GM12875 (cell line): ENCODE measurements at regions not wholly inside any gene's neighbourhood (a gene's known extent, or its start where the extent isn't known, plus 50 kb on each side); places are given as distances from the start of the nearest gene placed in this dataset.

Source experiments
- H3K4me3 ChIP-seq: one replicate; pipeline ENCODE4 v1.5.1; 2011; ENCODE audit warnings: low read depth, low read length, control low read depth
- CTCF ChIP-seq: IDR thresholded peaks from 2 replicates; pipeline ENCODE4 v1.5.1; 2011; ENCODE audit warnings: low read depth, mild to moderate bottlenecking, control low read depth, inconsistent platforms, low read length, moderate library complexity, borderline replicate concordance; ENCODE audit not compliant: insufficient read depth

DNA sequence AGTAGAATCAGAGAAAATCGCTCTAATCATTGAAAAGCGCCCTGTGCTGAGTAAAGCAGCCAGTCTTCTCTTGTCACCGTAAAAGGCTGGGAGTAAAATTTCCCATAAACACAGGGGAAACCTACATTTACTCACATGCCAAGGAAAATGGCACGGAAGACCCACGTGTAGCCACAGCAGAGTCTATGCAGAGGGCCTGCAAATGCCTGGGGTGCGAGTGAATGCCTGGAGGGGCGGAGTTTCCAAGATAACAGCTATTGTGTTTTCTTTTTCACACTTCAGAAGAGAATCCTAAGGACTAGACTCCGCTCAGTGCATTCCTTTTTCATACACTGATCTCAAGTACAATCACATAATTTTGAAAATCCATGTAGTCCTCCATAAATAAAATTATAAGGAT is 159.9 kb upstream of the FOXN3 start:
- no peak overlapping the region for H3K4me3 ChIP-seq
- no peak for TF ChIP-seq CTCF

DNA sequence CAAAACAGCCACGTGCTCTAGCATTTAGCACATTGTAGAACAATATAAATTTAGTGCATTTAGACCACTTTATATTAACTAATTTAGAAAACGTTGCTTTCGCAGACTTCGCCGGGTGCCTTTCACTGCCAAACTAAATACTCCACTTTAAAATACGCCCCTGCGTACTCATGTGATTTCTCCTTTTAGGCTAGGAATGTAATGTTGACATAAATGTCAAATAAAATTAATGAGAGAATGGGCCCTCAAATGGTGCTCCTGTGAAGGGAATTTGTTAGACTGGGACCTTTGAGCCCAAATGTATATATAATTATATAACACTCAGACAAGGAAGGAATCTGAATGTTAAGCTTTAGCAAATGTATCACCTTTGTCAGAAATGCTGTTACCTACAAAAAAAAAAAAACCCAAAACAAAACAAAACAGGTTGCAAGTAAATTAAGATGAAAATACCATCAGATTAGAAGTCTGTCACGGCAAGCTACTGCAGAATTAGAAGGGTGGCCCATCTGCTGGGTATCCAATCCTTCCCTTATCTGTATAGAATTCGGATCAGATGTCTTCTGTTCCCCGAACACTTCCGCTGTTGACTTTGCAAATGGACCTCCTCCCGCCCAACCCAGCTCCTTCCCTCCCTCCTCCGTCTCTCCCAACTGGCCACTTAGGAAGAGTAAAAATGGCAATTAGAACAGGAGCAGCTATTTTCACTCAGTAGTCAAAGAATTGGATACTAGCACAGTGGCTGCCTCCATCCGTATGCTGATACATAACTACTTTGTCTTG is 159.3 kb upstream of the FOXN3 start:
- no peak overlapping the region for H3K4me3 ChIP-seq
- TF ChIP-seq CTCF: no peak

DNA sequence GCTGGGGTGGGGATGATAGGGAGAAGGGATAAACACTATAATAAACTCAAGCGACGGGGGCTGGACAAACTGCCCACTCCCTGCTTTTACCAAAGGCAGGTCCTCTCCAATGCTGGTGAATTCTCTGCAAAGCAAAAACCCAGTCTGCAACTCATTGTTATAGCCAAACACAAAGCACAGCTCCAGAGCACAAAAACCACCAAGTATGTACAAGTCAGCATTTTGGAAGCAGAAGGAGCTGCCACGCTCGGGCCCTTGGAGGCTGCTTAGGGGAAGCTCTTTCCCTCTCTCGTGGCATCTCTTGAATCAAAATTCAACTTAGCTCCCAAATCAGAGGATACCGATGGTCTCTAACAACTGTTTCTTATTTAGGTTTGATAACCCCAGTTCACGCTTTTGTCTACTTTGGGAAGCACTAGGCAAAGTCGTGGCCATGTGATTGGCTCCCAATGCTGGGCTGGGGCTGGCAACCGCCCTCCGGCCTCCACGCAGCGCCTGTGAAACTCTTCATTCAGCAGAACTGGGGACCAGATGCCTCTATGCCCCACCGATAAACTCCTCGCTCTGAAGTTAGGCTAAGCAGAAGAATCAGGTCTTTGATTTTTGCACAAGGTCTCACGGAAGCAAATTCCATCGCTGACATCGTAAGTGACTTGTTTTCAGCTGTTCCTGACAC is 158.5 kb upstream of the FOXN3 start:
- no peak overlapping the region for H3K4me3 ChIP-seq
- TF ChIP-seq CTCF: no peak

- no peak for TF ChIP-seq CTCF
- H3K4me3 ChIP-seq: no peak overlapping the region
Measured at GRCh38 chr14:89574420-89574819, 157.4 kb upstream of the FOXN3 start.

GRCh38 chr14:89573399-89573657 is 156.3 kb upstream of the FOXN3 start:
- no peak for TF ChIP-seq CTCF
- H3K4me3 ChIP-seq: no peak overlapping the region

DNA sequence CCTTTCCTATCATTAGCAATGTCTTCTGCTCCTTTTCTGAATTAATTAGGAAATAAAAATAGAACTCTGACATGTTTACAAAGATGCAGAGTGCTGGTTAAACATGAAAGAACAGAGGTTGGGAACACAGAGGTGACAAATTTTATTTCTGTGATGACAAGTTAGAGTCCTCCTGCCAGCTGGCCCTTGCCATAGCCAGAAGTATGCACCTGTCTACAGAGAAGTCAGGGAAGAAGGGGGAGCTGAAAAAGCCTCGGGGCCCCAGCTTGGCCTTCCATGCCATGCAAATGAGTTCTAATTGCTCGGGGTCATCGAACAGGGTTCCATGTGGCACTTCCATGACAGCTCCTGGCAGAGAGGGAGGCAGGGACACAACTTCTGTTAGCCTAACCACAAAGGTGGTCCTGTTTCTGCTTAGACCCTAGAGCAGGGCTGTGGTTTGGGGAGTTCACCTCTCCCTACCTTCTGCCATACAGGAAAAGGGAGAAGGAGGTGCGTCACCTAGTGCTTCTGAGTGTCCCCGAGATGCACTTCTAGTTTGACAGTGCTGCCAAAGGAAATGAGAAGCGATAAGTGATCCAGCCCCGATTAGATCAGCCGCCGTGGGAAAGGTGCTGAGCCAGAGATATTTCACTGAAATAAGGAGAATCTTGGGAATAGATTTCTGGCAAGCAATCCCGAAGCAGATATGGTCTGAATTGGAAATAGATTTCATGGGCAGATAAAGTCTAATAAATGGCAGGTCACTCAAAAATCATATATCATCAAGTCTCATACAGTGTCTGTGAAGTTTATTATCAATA is 155.8 kb upstream of the FOXN3 start:
- no peak overlapping the region for H3K4me3 ChIP-seq
- TF ChIP-seq CTCF: no peak
